HepG2 (cell line): ENCODE measurements at regions not wholly inside any gene's neighbourhood (a gene's known extent, or its start where the extent isn't known, plus 50 kb on each side); places are given as distances from the start of the nearest gene placed in this dataset.

Experiments
- ATAC-seq: fragments of 200-7000 bp; cut with Tn5 transposase; 3 replicates; pipeline ENCODE4 v1.9.1; 2020; ENCODE audit warnings: mild to moderate bottlenecking, moderate library complexity
- BruUV-seq: library from RNA; stranded (reverse); fragments of 400-500 nt; replicated peaks from 2 replicates; lab custom pipeline; 2021; lab: Mats Ljungman, UMichigan
- CTCF ChIA-PET: fragments of 300-600 bp; formaldehyde crosslinking; extraction: SDS; loops from one replicate; lab custom pipeline; 2021; ENCODE audit warnings: low total read pairs, inconsistent platforms, low intra/inter-chr PET ratio; lab: Yijun Ruan, JAX
- POLR2A ChIA-PET: fragments of 350-600 bp; sonication (Branson Sonifier 250); formaldehyde crosslinking; loops from one replicate; lab custom pipeline; 2020; ENCODE audit warnings: antibody characterized with exemption, inconsistent platforms; lab: Yijun Ruan, JAX
- DNase-seq: peaks from one replicate; pipeline ENCODE4 v3.0.0-alpha.2; 2015; ENCODE audit warnings: low spot score
- FAIRE-seq: peaks from 3 replicates; lab custom pipeline; 2011; peaks lifted over from hg19 to GRCh38; lab: Jason Lieb, UNC
- H2AFZ ChIP-seq: one replicate; pipeline ENCODE4 v1.6.1; 2011; ENCODE audit warnings: low read length, inconsistent platforms
- H3K27ac ChIP-seq: fragments of 300-600 bp; 3 replicates; pipeline ENCODE4 v1.8.0; 2011; ENCODE audit warnings: mixed run types, mild to moderate bottlenecking, mixed read lengths, low read length, inconsistent platforms; ENCODE audit not compliant: insufficient read depth; ENCODE audit errors: extremely low read length
- H3K27me3 ChIP-seq, 2 experiments: fragments of 200-600 bp in 1 of 2; 2 replicates in 1 of 2; 3 replicates in 1 of 2; pipeline versions ENCODE4 v1.6.0 to v1.8.0; 2011; ENCODE audit warnings: low read length in 2 of 2, mild to moderate bottlenecking in 2 of 2, moderate library complexity in 2 of 2, inconsistent platforms in 1 of 2; ENCODE audit not compliant: insufficient read depth in 2 of 2, control insufficient read depth in 1 of 2
- H3K36me3 ChIP-seq, 2 experiments: fragments of 200-600 bp in 1 of 2; replicated peaks in 1 of 2; 2 replicates in 1 of 2; 3 replicates in 1 of 2; pipeline versions ENCODE4 v1.5.1 to v1.8.0; 2011; ENCODE audit warnings: low read length in 2 of 2, inconsistent platforms in 1 of 2; ENCODE audit not compliant: insufficient read depth in 2 of 2, control insufficient read depth in 1 of 2
- H3K4me1 ChIP-seq: 2 replicates; pipeline ENCODE4 v1.5.1; 2012; ENCODE audit warnings: low read length, inconsistent platforms; ENCODE audit not compliant: insufficient read depth
- H3K4me2 ChIP-seq: 2 replicates; pipeline ENCODE4 v1.6.0; 2011; ENCODE audit warnings: low read depth, low read length, inconsistent platforms
- H3K4me3 ChIP-seq, 3 experiments: fragments of 200-600 bp in 1 of 3; sonication (generic), shearing (Covaris generic) in 1 of 3; replicated peaks in 1 of 3; 2 replicates each; pipeline ENCODE4 v1.5.1; 2011 to 2016; ENCODE audit warnings: low read length in 3 of 3, inconsistent platforms in 2 of 3, low read depth in 2 of 3, mild to moderate bottlenecking in 2 of 3, control low read depth in 1 of 3, mixed read lengths in 1 of 3; ENCODE audit not compliant: insufficient read depth in 1 of 3
- H3K79me2 ChIP-seq: one replicate; pipeline ENCODE4 v1.6.1; 2011; ENCODE audit warnings: low read length, inconsistent platforms; ENCODE audit not compliant: insufficient read depth
- H3K9ac ChIP-seq: 2 replicates; pipeline ENCODE4 v1.6.0; 2011; ENCODE audit warnings: mild to moderate bottlenecking, low read depth, low read length, inconsistent platforms; ENCODE audit not compliant: insufficient read depth
- H3K9me3 ChIP-seq: 2 replicates; pipeline ENCODE4 v1.5.1; 2012; ENCODE audit warnings: mild to moderate bottlenecking, low read length
- H4K20me1 ChIP-seq: 2 replicates; pipeline ENCODE4 v1.6.0; 2011; ENCODE audit warnings: inconsistent platforms, mild to moderate bottlenecking, low read length, moderate library complexity; ENCODE audit not compliant: insufficient read depth
- HOXA7 ChIP-seq: sonication (generic); formaldehyde crosslinking; IDR thresholded peaks from 2 replicates; pipeline ENCODE4 v1.8.1; 2022; ENCODE audit warnings: mild to moderate bottlenecking, missing genetic modification reagents, moderate library complexity
- MED1 ChIP-seq: sonication (generic); formaldehyde crosslinking; IDR thresholded peaks from 2 replicates; pipeline ENCODE4 v1.4.0; 2020; ENCODE audit warnings: missing genetic modification reagents
- NFIC ChIP-seq: IDR thresholded peaks from 2 replicates; pipeline ENCODE4 v1.6.1; 2012; ENCODE audit warnings: mild to moderate bottlenecking, low read length, inconsistent platforms
- PAF1 ChIP-seq: IDR thresholded peaks from 2 replicates; pipeline ENCODE4 v1.6.1; 2016; ENCODE audit warnings: missing genetic modification reagents, missing compliant biosample characterization
- POLR2AphosphoS2 ChIP-seq: IDR thresholded peaks from 2 replicates; pipeline ENCODE4 v1.6.1; 2011; ENCODE audit warnings: low read depth, low read length, improper control_type of control experiment
- RARG ChIP-seq: sonication (generic); formaldehyde crosslinking; IDR thresholded peaks from 2 replicates; pipeline ENCODE4 v1.4.0; 2020; ENCODE audit warnings: low read depth, mild to moderate bottlenecking, missing genetic modification reagents
- ZMYM3 ChIP-seq: sonication (generic); formaldehyde crosslinking; IDR thresholded peaks from 2 replicates; pipeline ENCODE4 v1.5.1; 2020; ENCODE audit warnings: mild to moderate bottlenecking, missing genetic modification reagents
- ZNF44 ChIP-seq: sonication (generic); formaldehyde crosslinking; IDR thresholded peaks from 2 replicates; pipeline ENCODE4 v1.5.1; 2020; ENCODE audit warnings: mild to moderate bottlenecking, missing genetic modification reagents
- ZNF567 ChIP-seq: sonication (generic); formaldehyde crosslinking; IDR thresholded peaks from 2 replicates; pipeline ENCODE4 v1.8.1; 2023; ENCODE audit warnings: mild to moderate bottlenecking, missing genetic modification reagents, borderline replicate concordance
- WGBS: methylation state at CpG from one replicate; pipeline ENCODE4 v1.1.6; 2017; ENCODE audit warnings: low lambda C conversion rate; 5-methylcytosine and 5-hydroxymethylcytosine counted together
- in situ Hi-C: cut with HindIII; loops from 2 replicates; pipeline ENCODE4 v1.10.0; 2017; ENCODE audit warnings: low pct_unique_long_range_greater_than_20kb; ENCODE audit not compliant: extremely low pct_ligation_motif_present
- intact Hi-C: fragments of 100-400 bp; cut with micrococcal nuclease; formaldehyde crosslinking; loops from one replicate; pipeline ENCODE4 v1.10.0; 2022; ENCODE audit not compliant: unreplicated experiment
- TF ChIP-seq, protein P1 (sequence below): conservative IDR thresholded peaks from 2 replicates; pipeline ENCODE4 v1.6.1; 2018; ENCODE audit warnings: missing genetic modification reagents
- TF ChIP-seq, protein P2 (sequence below): fragments of 450-650 bp; IDR thresholded peaks from 2 replicates; pipeline ENCODE4 v1.6.1; 2017
- TF ChIP-seq, protein P3 (sequence below): sonication (generic); formaldehyde crosslinking; IDR thresholded peaks from 2 replicates; pipeline ENCODE4 v1.4.0; 2020; ENCODE audit warnings: low read depth, mild to moderate bottlenecking, missing genetic modification reagents
- TF ChIP-seq, protein P4 (sequence below): sonication (generic); formaldehyde crosslinking; IDR thresholded peaks from 2 replicates; pipeline ENCODE4 v1.9.0; 2021; ENCODE audit warnings: missing genetic modification reagents, borderline replicate concordance

DNA sequence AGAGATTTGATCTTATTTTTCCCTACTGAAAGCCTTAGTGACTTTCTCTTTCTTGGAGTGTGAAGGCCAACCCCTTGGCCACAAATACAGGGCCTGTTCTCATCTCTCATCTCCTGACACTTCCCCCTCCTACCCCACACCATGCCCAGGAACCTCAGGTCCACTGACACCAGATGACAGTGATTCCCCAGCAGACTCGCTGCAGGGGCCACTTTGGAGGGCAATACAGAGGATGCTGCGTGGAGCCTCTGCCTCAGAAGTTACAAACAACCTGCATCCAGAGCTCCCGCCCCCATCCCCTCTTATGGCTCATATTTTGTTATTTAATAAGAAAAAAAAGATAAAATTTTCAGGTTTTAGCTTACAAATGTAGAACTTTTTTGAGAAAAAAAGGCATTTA, 70.1 kb upstream of the LGALSL start:
- CTCF ChIA-PET, result no interaction called here
- in situ Hi-C loops (no loop called here), intact Hi-C loops (no loop called here)
- Histone ChIP-seq H2AFZ (no peak overlapping the region), H3K36me3 (no peaks in the 10 kb centered on the region), H3K4me3 (no peak overlapping the region), H3K27ac (no peak overlapping the region), H3K9ac (no peak overlapping the region), H3K79me2 (no peaks in the 10 kb centered on the region), H3K4me1 (no peaks in the 10 kb centered on the region), H3K4me2 (no peak overlapping the region), H3K27me3 (peaks cover 0 to 3% of the 10 kb centered on the region in 2 experiments; a peak in 1 of 5 replicates), H4K20me1 (no peaks in the 10 kb centered on the region), H3K9me3 (no peaks in the 10 kb centered on the region)
- TF ChIP-seq ZMYM3 (CRISPR knock-in tag), result no peak
- TF ChIP-seq, protein P1, sequence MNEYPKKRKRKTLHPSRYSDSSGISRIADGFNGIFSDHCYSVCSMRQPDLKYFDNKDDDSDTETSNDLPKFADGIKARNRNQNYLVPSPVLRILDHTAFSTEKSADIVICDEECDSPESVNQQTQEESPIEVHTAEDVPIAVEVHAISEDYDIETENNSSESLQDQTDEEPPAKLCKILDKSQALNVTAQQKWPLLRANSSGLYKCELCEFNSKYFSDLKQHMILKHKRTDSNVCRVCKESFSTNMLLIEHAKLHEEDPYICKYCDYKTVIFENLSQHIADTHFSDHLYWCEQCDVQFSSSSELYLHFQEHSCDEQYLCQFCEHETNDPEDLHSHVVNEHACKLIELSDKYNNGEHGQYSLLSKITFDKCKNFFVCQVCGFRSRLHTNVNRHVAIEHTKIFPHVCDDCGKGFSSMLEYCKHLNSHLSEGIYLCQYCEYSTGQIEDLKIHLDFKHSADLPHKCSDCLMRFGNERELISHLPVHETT (CRISPR knock-in tag), result no peak
- FAIRE-seq, result no peak
- WGBS, result 4% methylated on average over 3 of the region's 3 CpGs
- ATAC-seq, result no peak
- no TSS peak for BruUV-seq
- POLR2A ChIA-PET, result no interaction called here
- no peak for DNase-seq

DNA sequence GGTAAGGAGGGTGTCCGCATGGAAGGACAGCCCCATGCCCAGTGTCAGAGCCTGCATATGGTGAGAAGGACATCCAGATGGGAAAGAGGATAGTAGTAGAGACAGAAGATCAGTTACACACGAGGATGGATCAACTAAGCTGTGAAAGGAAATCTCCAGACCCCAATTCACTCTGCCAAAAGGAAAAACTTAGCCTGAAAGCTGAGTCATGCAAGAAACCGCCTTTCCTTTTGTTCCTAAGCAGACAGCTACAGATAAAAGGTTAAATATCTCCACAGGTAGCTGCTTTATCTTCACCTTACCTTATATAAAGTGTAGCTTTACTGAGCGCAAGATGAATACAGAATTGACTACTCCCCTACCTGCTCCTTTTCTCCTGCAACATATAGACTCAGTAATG, 67.3 kb upstream of the LGALSL start:
- no TSS peak for BruUV-seq
- DNase-seq, result no peak
- no peaks in the 10 kb centered on the region for H4K20me1 ChIP-seq
- no peak for FAIRE-seq
- no peak overlapping the region for H3K9ac ChIP-seq
- no peak overlapping the region for H3K4me2 ChIP-seq
- ChIA-PET POLR2A (no interaction called here), CTCF (no interaction called here)
- H3K4me1 ChIP-seq, result peaks cover 7% of the 10 kb centered on the region
- no peaks in the 10 kb centered on the region for H3K36me3 ChIP-seq
- no peak overlapping the region for H2AFZ ChIP-seq
- no peak for ATAC-seq
- TF ChIP-seq ZNF567 (CRISPR knock-in tag), result no peak
- no peak for TF ChIP-seq MED1 (CRISPR knock-in tag)
- TF ChIP-seq, protein P2, sequence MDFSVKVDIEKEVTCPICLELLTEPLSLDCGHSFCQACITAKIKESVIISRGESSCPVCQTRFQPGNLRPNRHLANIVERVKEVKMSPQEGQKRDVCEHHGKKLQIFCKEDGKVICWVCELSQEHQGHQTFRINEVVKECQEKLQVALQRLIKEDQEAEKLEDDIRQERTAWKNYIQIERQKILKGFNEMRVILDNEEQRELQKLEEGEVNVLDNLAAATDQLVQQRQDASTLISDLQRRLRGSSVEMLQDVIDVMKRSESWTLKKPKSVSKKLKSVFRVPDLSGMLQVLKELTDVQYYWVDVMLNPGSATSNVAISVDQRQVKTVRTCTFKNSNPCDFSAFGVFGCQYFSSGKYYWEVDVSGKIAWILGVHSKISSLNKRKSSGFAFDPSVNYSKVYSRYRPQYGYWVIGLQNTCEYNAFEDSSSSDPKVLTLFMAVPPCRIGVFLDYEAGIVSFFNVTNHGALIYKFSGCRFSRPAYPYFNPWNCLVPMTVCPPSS, result no peak
- TF ChIP-seq RARG (CRISPR knock-in tag), result no peak
- no peak for TF ChIP-seq NFIC
- TF ChIP-seq POLR2AphosphoS2, result no peak
- TF ChIP-seq, protein P3, sequence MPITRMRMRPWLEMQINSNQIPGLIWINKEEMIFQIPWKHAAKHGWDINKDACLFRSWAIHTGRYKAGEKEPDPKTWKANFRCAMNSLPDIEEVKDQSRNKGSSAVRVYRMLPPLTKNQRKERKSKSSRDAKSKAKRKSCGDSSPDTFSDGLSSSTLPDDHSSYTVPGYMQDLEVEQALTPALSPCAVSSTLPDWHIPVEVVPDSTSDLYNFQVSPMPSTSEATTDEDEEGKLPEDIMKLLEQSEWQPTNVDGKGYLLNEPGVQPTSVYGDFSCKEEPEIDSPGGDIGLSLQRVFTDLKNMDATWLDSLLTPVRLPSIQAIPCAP (CRISPR knock-in tag), result no peak
- TF ChIP-seq ZNF44 (CRISPR knock-in tag), result no peak
- no peak for TF ChIP-seq HOXA7 (CRISPR knock-in tag)
- TF ChIP-seq, protein P4, sequence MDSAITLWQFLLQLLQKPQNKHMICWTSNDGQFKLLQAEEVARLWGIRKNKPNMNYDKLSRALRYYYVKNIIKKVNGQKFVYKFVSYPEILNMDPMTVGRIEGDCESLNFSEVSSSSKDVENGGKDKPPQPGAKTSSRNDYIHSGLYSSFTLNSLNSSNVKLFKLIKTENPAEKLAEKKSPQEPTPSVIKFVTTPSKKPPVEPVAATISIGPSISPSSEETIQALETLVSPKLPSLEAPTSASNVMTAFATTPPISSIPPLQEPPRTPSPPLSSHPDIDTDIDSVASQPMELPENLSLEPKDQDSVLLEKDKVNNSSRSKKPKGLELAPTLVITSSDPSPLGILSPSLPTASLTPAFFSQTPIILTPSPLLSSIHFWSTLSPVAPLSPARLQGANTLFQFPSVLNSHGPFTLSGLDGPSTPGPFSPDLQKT (CRISPR knock-in tag), result no peak
- no peak for TF ChIP-seq PAF1
- H3K79me2 ChIP-seq, result no peaks in the 10 kb centered on the region
- H3K9me3 ChIP-seq, result 0 out of 2 replicates have a peak, but pooled peaks cover 4% of the 10 kb centered on the region
- no peak overlapping the region for H3K27ac ChIP-seq
- intact Hi-C loops, result no loop called here
- in situ Hi-C loops, result no loop called here
- H3K4me3 ChIP-seq, result no peak overlapping the region
- WGBS, result 48% methylated on average over 4 of the region's 4 CpGs
- 0 out of 5 replicates have a peak, but pooled peaks cover 0 to 3% of the 10 kb centered on the region in 2 experiments for H3K27me3 ChIP-seq
